NB4 (cell line): ENCODE measurements at regions not wholly inside any gene's neighbourhood (a gene's known extent, or its start where the extent isn't known, plus 50 kb on each side); places are given as distances from the start of the nearest gene placed in this dataset.
A peak's percentile ranks its signal among the peaks of the same experiment; 100 is the strongest.

Source experiments
- DNase-seq: peaks from one replicate; pipeline ENCODE4 v3.0.0; 2010; ENCODE audit warnings: low read depth
- H3K4me3 ChIP-seq: one replicate; pipeline ENCODE4 v1.5.1; 2011; ENCODE audit warnings: mild to moderate bottlenecking, low read depth, low read length, moderate library complexity
- CTCF ChIP-seq: IDR thresholded peaks from one replicate; pipeline ENCODE4 v1.5.1; 2012; ENCODE audit warnings: low read depth, low read length
- MAX ChIP-seq: IDR thresholded peaks from 2 replicates; pipeline ENCODE4 v1.6.1; 2011; ENCODE audit warnings: low read depth, low read length
- MYC ChIP-seq: IDR thresholded peaks from 2 replicates; pipeline ENCODE4 v1.6.1; 2011; ENCODE audit warnings: low read depth, low read length
- POLR2A ChIP-seq: IDR thresholded peaks from 2 replicates; pipeline ENCODE4 v1.6.1; 2011; ENCODE audit warnings: mild to moderate bottlenecking; ENCODE audit not compliant: insufficient read length; ENCODE audit errors: extremely low read depth

- no peak for TF ChIP-seq POLR2A
- TF ChIP-seq MAX: no peak
- TF ChIP-seq MYC: no peak
- TF ChIP-seq CTCF: no peak
- peak overlapping the region; percentile 16 for H3K4me3 ChIP-seq
- peak; percentile 67 for DNase-seq
These were observed 91.2 kb upstream of the PAX2 start for GRCh38 chr10:100653957-100654781.

- peak; percentile 59 for DNase-seq
- H3K4me3 ChIP-seq: no peak overlapping the region
- TF ChIP-seq MAX: no peak
- TF ChIP-seq MYC: no peak
- TF ChIP-seq POLR2A: no peak
- no peak for TF ChIP-seq CTCF
These were observed 90.5 kb upstream of the PAX2 start for GRCh38 chr10:100654782-100655325.

GRCh38 chr10:100655326-100655759 lies 90.0 kb upstream of the PAX2 start:
- no peak for TF ChIP-seq MAX
- no peak for TF ChIP-seq POLR2A
- no peak for TF ChIP-seq CTCF
- TF ChIP-seq MYC: no peak
- no peak overlapping the region for H3K4me3 ChIP-seq
- DNase-seq: no peak

GRCh38 chr10:100655760-100656421 lies 89.5 kb upstream of the PAX2 start:
- TF ChIP-seq MAX (no peak), POLR2A (no peak), MYC (no peak), CTCF (no peak)
- H3K4me3 ChIP-seq: no peak overlapping the region

GRCh38 chr10:100656454-100656853 lies 88.9 kb upstream of the PAX2 start:
- H3K4me3 ChIP-seq: no peak overlapping the region
- no peak for DNase-seq
- TF ChIP-seq MYC (no peak), POLR2A (no peak), MAX (no peak), CTCF (no peak)

More at GRCh38 chr10:100655760-100656421, 89.5 kb upstream of the PAX2 start:
- DNase-seq: no peak
